ENCODE measurements at regions not wholly inside any gene's neighbourhood (a gene's known extent, or its start where the extent isn't known, plus 50 kb on each side); places are given as distances from the start of the nearest gene placed in this dataset.

GRCh38 chr6:87785229-87785862 is 83.3 kb upstream of the AKIRIN2 start (continued):
- TF ChIP-seq NR2F1 (CRISPR knock-in tag; IDR thresholded peaks at IDR 0.05) (peak in 1 of 2 experiments; percentile 40; a peak in 1 of 4 replicates), ZNF562 (CRISPR knock-in tag; IDR thresholded peaks at IDR 0.05; ENCODE audit: borderline replicate concordance) (no peak), IRF2 (CRISPR knock-in tag; IDR thresholded peaks at IDR 0.05) (no peak), DNMT3B (CRISPR knock-in tag; conservative IDR thresholded peaks at IDR 0.05) (0 out of 2 replicates have a peak, but pooled peaks have one; percentile 60), ATF2 (CRISPR knock-in tag; IDR thresholded peaks at IDR 0.05) (peak; percentile 36; the same call in 1 of the 2 replicates), MIER3 (CRISPR knock-in tag; IDR thresholded peaks at IDR 0.05; ENCODE audit: borderline replicate concordance) (no peak), ATF5 (CRISPR knock-in tag; IDR thresholded peaks at IDR 0.05; ENCODE audit: low read depth) (no peak), ZNF234 (CRISPR knock-in tag; conservative IDR thresholded peaks at IDR 0.05) (no peak), ARID3A (IDR thresholded peaks at IDR 0.05; ENCODE audit: low read depth, low read length) (peak; percentile 92), PHF5A (CRISPR knock-in tag; IDR thresholded peaks at IDR 0.05; ENCODE audit: low read depth, unreplicated experiment) (no peak), NFIC (IDR thresholded peaks at IDR 0.05; ENCODE audit: low read length) (peak; percentile 79; the same call in 1 of the 2 replicates), HNF4G (IDR thresholded peaks at IDR 0.05; ENCODE audit: borderline replicate concordance, low read depth, low read length) (peak; percentile 58; the same call in 1 of the 2 replicates), HNF4G (CRISPR knock-in tag; IDR thresholded peaks at IDR 0.05; ENCODE audit: borderline replicate concordance, low read depth) (no peak), ZNF614 (CRISPR knock-in tag; IDR thresholded peaks at IDR 0.05; ENCODE audit: borderline replicate concordance) (no peak), LCORL (IDR thresholded peaks at IDR 0.05) (no peak; the same call in 1 of the 2 replicates), LCORL (CRISPR knock-in tag; IDR thresholded peaks at IDR 0.05) (0 out of 2 replicates have a peak, but pooled peaks have one; percentile 18), NR2F2 (IDR thresholded peaks at IDR 0.05; ENCODE audit: borderline replicate concordance, low read depth) (peak; percentile 43; the same call in 1 of the 2 replicates), HMG20A (CRISPR knock-in tag; IDR thresholded peaks at IDR 0.05; ENCODE audit: borderline replicate concordance) (peak; percentile 60; the same call in 1 of the 2 replicates), EP300 (IDR thresholded peaks at IDR 0.05; ENCODE audit: low read depth in 2 of 2, low read length in 2 of 2) (peak in 1 of 2 experiments; percentile 92; a peak in 3 of 4 replicates), EP300 (CRISPR knock-in tag; IDR thresholded peaks at IDR 0.05; ENCODE audit: borderline replicate concordance) (no peak), RXRB (CRISPR knock-in tag; IDR thresholded peaks at IDR 0.05; ENCODE audit: borderline replicate concordance) (0 out of 2 replicates have a peak, but pooled peaks have one; percentile 31), ZFP1 (CRISPR knock-in tag; IDR thresholded peaks at IDR 0.05) (0 out of 2 replicates have a peak, but pooled peaks have one; percentile 19), TBX3 (IDR thresholded peaks at IDR 0.05; ENCODE audit: borderline replicate concordance) (peak; percentile 38; the same call in 1 of the 2 replicates), FOXA3 (CRISPR knock-in tag; IDR thresholded peaks at IDR 0.05) (peak; percentile 72), RBAK (CRISPR knock-in tag; IDR thresholded peaks at IDR 0.05) (no peak), TCF7L2 (IDR thresholded peaks at IDR 0.05; ENCODE audit: low read depth, low read length) (peak; percentile 88), TGIF2 (CRISPR knock-in tag; IDR thresholded peaks at IDR 0.05) (0 out of 2 replicates have a peak, but pooled peaks have one; percentile 62), ISL2 (CRISPR knock-in tag; IDR thresholded peaks at IDR 0.05) (peak; percentile 89)
